ENCODE measurements at regions not wholly inside any gene's neighbourhood (a gene's known extent, or its start where the extent isn't known, plus 50 kb on each side); places are given as distances from the start of the nearest gene placed in this dataset.

DNA sequence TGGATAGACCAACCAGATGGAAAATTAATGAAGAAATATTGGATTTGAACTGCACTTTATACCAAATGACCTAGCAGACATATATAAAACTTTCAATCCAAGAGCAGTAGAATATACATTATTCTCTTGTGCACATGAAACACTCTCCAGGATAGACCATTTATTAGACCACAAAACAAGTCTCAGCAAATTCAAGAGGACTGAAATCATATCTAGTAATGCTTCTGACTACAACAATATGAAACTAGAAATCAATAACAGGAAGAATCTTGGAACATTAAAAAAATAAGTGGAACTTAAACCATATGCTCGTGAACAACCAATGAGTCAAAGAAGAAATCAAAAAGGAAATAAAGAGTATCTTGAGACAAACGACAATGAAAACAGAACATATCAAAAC is 150.0 kb upstream of the CD180 start:
- Mint-ChIP-seq H3K4me3 (no peak overlapping the region), H3K27ac (no peak overlapping the region), H3K4me1 (peaks cover 2% of the 10 kb centered on the region), H3K27me3 (peaks cover 9% of the 10 kb centered on the region), H3K9me3 (peaks cover 3% of the 10 kb centered on the region), H3K36me3 (peaks cover 2% of the 10 kb centered on the region)
- no peak for DNase-seq (ENCODE audit: low spot score in 2 of 2)
- no peak for ATAC-seq (ENCODE audit: low read depth)

DNA sequence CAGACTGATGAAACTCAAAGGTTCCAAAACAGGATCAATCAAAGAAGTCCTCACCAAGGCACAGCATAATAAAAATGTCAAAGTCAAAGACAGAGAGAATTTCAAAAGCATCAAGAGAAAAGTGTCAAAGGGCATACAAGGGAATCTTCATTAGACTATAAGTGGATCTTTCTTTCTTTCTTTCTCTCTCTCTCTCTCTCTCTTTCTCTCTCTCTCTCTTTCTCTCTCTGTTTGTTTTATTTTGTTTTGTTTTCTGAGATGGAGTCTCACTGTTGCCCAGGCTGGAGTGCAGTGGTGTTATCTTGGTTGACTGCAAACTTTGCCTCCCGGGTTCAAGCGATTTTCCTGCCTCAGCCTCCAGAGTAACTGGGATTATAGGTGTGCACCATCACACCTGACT is 148.3 kb upstream of the CD180 start:
- H3K4me1 Mint-ChIP-seq, result no peaks in the 10 kb centered on the region
- H3K27me3 Mint-ChIP-seq, result peaks cover 11% of the 10 kb centered on the region
- no peak overlapping the region for H3K27ac Mint-ChIP-seq
- no peak overlapping the region for H3K4me3 Mint-ChIP-seq
- peaks cover 2% of the 10 kb centered on the region for H3K36me3 Mint-ChIP-seq
- peaks cover 3% of the 10 kb centered on the region for H3K9me3 Mint-ChIP-seq
- DNase-seq (ENCODE audit: low spot score in 2 of 2) (no peak), ATAC-seq (ENCODE audit: low read depth) (no peak)

GRCh38 chr5:67343835-67344234 is 147.2 kb upstream of the CD180 start:
- Mint-ChIP-seq H3K27ac (no peak overlapping the region), H3K9me3 (peaks cover 4% of the 10 kb centered on the region), H3K27me3 (peaks cover 16% of the 10 kb centered on the region), H3K36me3 (peaks cover 2% of the 10 kb centered on the region), H3K4me3 (no peak overlapping the region), H3K4me1 (no peaks in the 10 kb centered on the region)
- DNase-seq (ENCODE audit: low spot score in 2 of 2), result no peak
- ATAC-seq (ENCODE audit: low read depth), result no peak

DNA sequence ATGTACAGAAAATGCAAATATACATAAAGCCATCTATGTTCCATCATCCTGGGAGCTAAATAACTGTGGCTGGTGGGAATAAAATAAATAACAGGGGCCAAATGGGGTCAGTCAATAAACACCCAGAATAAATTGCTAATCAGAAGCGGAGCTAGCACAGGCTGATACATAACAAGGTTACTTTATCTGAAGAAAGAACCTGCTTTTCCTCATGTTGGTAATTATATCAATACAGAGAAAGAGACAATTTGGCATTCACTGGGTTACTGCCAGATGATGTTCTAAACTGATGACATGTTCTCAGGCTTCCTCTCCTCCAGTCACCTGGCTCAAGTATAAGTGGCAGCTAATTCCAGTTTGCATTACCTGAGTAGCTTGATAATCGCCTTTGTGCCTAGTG is 144.9 kb upstream of the CD180 start:
- Mint-ChIP-seq H3K27me3 (peaks cover 17% of the 10 kb centered on the region), H3K27ac (no peak overlapping the region), H3K36me3 (peaks cover 2% of the 10 kb centered on the region), H3K9me3 (peaks cover 4% of the 10 kb centered on the region), H3K4me1 (no peaks in the 10 kb centered on the region), H3K4me3 (no peak overlapping the region)
- DNase-seq (ENCODE audit: low spot score in 2 of 2), result no peak
- no peak for ATAC-seq (ENCODE audit: low read depth)

GRCh38 chr5:67339219-67339767 is 142.7 kb upstream of the CD180 start:
- H3K36me3 Mint-ChIP-seq, result no peaks in the 10 kb centered on the region
- DNase-seq (ENCODE audit: low spot score in 2 of 2), result no peak
- no peak overlapping the region for H3K4me3 Mint-ChIP-seq
- H3K9me3 Mint-ChIP-seq, result peaks cover 1% of the 10 kb centered on the region
- H3K4me1 Mint-ChIP-seq, result no peaks in the 10 kb centered on the region
- ATAC-seq (ENCODE audit: low read depth), result no peak
- H3K27ac Mint-ChIP-seq, result no peak overlapping the region
- H3K27me3 Mint-ChIP-seq, result peaks cover 19% of the 10 kb centered on the region

DNA sequence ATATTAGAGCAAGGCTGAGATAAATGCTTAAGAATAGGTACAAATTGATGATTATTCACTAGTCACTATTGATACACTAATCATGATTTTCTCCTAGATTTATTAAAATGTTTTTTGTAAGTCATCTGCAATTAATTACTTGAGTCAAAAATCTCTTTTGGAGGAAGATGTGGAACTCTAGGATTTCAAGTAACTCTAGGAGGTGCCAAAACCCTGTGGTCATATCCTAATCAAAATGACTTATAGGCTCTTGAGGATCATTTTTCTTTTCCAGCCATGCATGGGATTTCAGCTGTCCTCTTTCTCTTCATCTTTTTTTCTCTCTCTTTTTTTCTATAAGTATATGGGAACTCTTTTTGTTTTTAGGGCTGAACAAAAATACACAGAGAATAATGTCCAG is 141.8 kb upstream of the CD180 start:
- Mint-ChIP-seq H3K27ac (no peak overlapping the region), H3K4me3 (no peak overlapping the region), H3K9me3 (peaks cover 1% of the 10 kb centered on the region), H3K36me3 (no peaks in the 10 kb centered on the region), H3K4me1 (no peaks in the 10 kb centered on the region), H3K27me3 (peaks cover 18% of the 10 kb centered on the region)
- DNase-seq (ENCODE audit: low spot score in 2 of 2) (no peak), ATAC-seq (ENCODE audit: low read depth) (no peak)

GRCh38 chr5:67337751-67338150 is 141.2 kb upstream of the CD180 start:
- ATAC-seq (ENCODE audit: low read depth), result no peak
- H3K27ac Mint-ChIP-seq, result no peak overlapping the region
- H3K36me3 Mint-ChIP-seq, result no peaks in the 10 kb centered on the region
- no peak for DNase-seq (ENCODE audit: low spot score in 2 of 2)
- H3K9me3 Mint-ChIP-seq, result peaks cover 1% of the 10 kb centered on the region
- no peaks in the 10 kb centered on the region for H3K4me1 Mint-ChIP-seq
- H3K27me3 Mint-ChIP-seq, result peaks cover 15% of the 10 kb centered on the region
- H3K4me3 Mint-ChIP-seq, result no peak overlapping the region

DNA sequence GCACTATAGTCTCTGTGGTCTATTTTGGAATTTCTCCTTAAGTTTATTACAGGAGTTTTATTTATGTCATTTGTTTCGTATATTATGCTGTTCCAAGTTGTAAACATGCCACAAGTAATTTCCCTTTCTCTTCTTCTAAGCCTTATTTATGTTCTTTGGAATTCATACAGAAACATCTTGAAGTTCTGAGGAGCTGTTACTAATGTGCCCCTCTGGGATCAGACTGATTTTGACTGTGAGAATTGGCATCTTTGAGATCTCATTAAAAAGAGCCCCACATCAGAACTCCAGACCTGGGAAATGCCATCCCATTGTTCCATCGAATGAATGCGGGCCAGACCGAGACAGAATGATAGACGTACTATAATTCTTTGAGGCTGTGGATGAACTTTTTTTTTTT is 138.8 kb upstream of the CD180 start:
- H3K4me3 Mint-ChIP-seq, result no peak overlapping the region
- peaks cover 11% of the 10 kb centered on the region for H3K9me3 Mint-ChIP-seq
- no peak for ATAC-seq (ENCODE audit: low read depth)
- DNase-seq (ENCODE audit: low spot score in 2 of 2), result no peak
- peaks cover 13% of the 10 kb centered on the region for H3K27me3 Mint-ChIP-seq
- H3K36me3 Mint-ChIP-seq, result peaks cover 4% of the 10 kb centered on the region
- no peak overlapping the region for H3K27ac Mint-ChIP-seq
- no peaks in the 10 kb centered on the region for H3K4me1 Mint-ChIP-seq

GRCh38 chr5:67334373-67334772 is 137.8 kb upstream of the CD180 start:
- DNase-seq (ENCODE audit: low spot score in 2 of 2), result no peak
- Mint-ChIP-seq H3K36me3 (peaks cover 4% of the 10 kb centered on the region), H3K27me3 (peaks cover 8% of the 10 kb centered on the region), H3K4me3 (no peak overlapping the region), H3K4me1 (no peaks in the 10 kb centered on the region), H3K27ac (no peak overlapping the region), H3K9me3 (peaks cover 12% of the 10 kb centered on the region)
- no peak for ATAC-seq (ENCODE audit: low read depth)

- Mint-ChIP-seq H3K4me3 (no peak overlapping the region), H3K36me3 (peaks cover 4% of the 10 kb centered on the region), H3K9me3 (peaks cover 12% of the 10 kb centered on the region), H3K4me1 (no peaks in the 10 kb centered on the region), H3K27ac (no peak overlapping the region), H3K27me3 (peaks cover 4% of the 10 kb centered on the region)
- ATAC-seq (ENCODE audit: low read depth) (no peak), DNase-seq (ENCODE audit: low spot score in 2 of 2) (no peak)
Measured at GRCh38 chr5:67333171-67333570, 136.6 kb upstream of the CD180 start.

DNA sequence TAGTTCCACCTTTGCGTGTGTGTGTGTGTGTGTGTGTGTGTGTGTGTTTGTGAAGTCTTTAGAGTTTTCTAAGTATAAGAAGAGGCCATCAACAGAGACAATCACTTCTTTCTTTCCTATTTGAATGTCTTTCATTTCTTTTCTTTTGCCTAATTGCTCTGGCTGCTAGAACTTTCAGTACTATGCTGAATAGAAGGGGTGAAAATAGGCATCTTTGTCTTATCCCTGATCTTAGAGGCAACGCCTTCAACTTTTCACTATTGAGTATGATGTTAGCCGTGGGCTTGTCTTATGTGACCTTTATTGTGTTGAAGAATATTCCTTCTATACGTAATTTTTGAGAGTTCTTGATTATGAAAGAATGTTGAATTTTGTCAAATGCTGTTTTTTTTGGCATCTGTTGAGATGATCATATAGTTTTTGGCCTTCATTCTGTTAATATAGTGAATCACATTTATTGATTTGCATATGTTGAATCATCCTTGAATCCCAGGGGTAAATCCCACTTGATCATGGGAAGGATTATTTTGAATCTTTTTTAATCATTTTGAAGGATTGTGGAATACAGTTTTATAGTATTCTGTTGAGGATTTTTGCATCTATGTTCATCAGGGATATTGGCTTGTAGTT is 134.8 kb upstream of the CD180 start:
- no peak for DNase-seq (ENCODE audit: low spot score in 2 of 2)

DNA sequence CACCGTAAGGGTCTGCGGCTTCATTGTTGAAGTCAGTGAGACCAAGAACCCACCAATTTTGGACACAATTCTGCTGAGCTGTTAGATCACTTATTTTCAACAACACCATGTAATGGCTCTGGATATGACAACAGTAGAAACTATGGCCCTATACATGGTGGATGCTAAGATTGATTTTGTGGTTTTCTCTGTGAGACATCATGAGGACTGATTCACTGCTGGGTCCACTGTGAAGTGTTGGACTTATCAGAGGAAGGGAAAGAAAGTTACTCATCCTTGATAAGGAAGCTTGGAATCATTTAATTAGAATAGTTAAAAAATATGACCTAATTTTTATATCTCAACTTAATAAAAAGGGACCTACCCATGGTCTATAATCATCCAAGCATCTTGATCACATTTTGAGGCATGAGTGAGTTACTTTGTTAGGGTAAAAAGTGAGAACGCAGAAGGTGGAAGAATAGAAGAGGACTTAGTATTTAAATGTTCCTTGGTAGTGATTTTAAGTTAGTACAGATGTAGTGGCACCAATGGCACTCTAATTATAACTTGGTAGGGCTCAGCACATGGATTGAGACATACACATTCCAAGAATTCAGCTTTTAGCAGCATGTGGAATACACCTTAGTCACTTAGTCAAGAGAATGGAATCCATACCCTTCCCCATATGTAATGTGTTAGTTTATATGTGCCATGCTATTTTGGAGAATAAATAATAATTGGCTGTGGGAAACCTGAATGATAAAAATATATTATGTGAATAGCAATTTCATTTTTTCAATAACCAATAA is 123.5 kb upstream of the CD180 start:
- H3K4me1 Mint-ChIP-seq, result peaks cover 11% of the 10 kb centered on the region
- H3K9me3 Mint-ChIP-seq, result no peaks in the 10 kb centered on the region
- no peak overlapping the region for H3K4me3 Mint-ChIP-seq
- no peak overlapping the region for H3K27ac Mint-ChIP-seq
- H3K27me3 Mint-ChIP-seq, result no peaks in the 10 kb centered on the region
- ATAC-seq (ENCODE audit: low read depth) (no peak), DNase-seq (ENCODE audit: low spot score in 2 of 2) (no peak)
- no peaks in the 10 kb centered on the region for H3K36me3 Mint-ChIP-seq

More for the DNA sequence above, 134.8 kb upstream of the CD180 start:
- H3K4me1 Mint-ChIP-seq, result no peaks in the 10 kb centered on the region
- ATAC-seq (ENCODE audit: low read depth), result no peak
- no peak overlapping the region for H3K4me3 Mint-ChIP-seq
- H3K27ac Mint-ChIP-seq, result no peak overlapping the region
- H3K36me3 Mint-ChIP-seq, result peaks cover 4% of the 10 kb centered on the region
- peaks cover 12% of the 10 kb centered on the region for H3K9me3 Mint-ChIP-seq
- H3K27me3 Mint-ChIP-seq, result peaks cover 3% of the 10 kb centered on the region

DNA sequence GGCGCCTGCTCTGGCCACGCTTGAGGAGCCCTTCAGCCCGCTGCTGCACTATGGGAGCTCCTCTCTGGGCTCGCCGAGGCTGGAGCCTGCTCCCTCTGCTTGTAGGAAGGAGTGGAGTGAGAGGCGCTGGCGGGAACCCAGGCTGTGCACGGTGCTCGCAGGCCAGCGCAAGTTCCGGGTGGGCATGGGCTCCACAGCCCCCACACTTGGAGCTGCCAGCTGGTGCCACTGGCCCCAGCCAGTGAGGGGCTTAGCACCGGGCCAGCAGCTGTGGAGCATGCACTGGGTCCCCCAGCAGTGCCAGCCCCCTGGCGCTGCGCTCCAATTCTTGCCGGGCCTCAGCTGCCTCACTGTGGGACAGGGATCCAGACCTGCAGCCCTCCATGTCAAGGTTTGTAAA is 122.1 kb upstream of the CD180 start:
- peaks cover 2% of the 10 kb centered on the region for H3K36me3 Mint-ChIP-seq
- H3K27me3 Mint-ChIP-seq, result no peaks in the 10 kb centered on the region
- DNase-seq (ENCODE audit: low spot score in 2 of 2), result no peak
- no peak overlapping the region for H3K4me3 Mint-ChIP-seq
- peaks cover 3% of the 10 kb centered on the region for H3K9me3 Mint-ChIP-seq
- no peak for ATAC-seq (ENCODE audit: low read depth)
- H3K4me1 Mint-ChIP-seq, result peaks cover 11% of the 10 kb centered on the region
- H3K27ac Mint-ChIP-seq, result no peak overlapping the region

DNA sequence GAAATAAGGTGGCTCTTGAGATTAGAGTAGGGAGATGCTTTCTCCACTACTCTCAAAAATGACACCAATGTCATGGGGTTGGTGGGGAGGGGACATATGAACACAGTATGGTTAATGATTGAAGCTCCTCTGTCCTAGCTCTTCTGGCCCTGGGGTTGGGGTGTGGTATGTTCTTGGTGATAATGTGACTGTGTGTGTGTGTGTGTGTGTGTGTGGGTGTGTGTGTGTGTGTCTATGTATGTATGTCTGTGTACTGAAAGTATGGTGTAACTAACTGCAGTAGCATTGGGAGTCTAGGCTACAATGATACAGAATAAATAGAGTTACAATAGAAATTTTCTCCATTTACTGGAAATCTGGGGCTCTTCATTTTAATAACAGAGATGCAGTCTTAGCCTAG is 121.0 kb upstream of the CD180 start:
- Mint-ChIP-seq H3K4me1 (peaks cover 11% of the 10 kb centered on the region), H3K4me3 (no peak overlapping the region), H3K27me3 (no peaks in the 10 kb centered on the region), H3K9me3 (peaks cover 3% of the 10 kb centered on the region), H3K36me3 (peaks cover 2% of the 10 kb centered on the region), H3K27ac (no peak overlapping the region)
- DNase-seq (ENCODE audit: low spot score in 2 of 2) (no peak), ATAC-seq (ENCODE audit: low read depth) (no peak)
